HG02678 (cell line): ENCODE measurements at regions not wholly inside any gene's neighbourhood (a gene's known extent, or its start where the extent isn't known, plus 50 kb on each side); places are given as distances from the start of the nearest gene placed in this dataset.

Source experiments
- ATAC-seq: cut with Tn5 transposase; IDR thresholded peaks from one replicate; pipeline ENCODE4 v1.9.1; 2021; ENCODE audit warnings: mild to moderate bottlenecking, moderate library complexity; ENCODE audit not compliant: unreplicated experiment

DNA sequence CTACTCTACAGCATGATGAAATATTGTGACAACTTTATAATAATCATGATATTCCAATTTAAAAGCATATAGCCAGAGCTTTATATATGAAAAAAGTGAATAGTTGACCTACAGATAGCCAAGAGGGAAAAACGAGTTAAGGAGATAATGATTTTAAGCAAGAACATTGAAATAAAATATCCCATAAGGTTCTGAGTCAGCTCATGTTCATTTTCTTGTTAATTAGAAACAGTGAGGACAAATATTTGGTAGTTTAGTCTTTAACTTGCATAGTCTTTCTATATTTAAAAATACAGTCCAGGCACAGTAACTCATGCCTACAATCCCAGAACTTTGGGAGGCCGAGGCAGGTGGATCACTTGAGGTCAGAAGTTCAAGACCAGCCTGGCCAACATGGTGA, 55.8 kb upstream of the CDH6 start:
- ATAC-seq, result no peak

DNA sequence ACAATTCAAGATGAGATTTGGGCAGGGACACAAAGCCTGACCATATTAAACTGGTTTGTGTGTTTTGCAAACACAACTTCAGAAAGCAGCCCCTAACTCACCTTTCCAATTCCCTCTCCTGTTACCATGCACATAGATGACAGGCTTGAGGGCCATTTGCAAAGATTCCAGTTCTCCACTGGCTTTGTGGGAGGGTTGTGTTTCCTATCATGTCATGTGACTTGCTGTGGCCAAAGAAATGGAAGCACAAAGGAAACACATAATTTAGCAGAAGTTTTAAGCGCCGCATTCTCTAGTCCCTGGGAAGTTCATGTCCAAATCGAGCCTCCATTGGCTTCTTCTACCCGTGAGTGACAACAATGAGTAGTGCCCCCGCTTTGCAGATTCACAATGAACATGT, 57.9 kb upstream of the CDH6 start:
- no peak for ATAC-seq

DNA sequence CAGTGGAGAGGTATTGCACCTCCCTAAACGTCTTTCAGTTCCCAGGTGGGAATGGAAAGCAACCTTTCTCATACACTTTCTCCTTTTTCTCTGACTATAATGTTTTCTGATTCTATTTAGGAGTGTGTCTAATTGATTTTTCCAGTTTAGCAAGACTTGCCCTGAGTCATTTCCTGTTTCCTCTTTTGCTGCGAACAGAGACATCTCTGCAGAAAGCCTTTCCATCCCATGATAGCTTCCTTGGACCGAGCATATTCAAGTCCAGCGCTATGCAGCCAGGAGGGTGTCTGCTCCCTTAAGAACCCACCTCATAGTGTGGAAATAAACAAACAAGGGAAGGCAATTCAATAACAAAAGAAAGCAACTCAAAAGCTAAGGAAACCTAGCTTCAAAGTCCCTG, 60.0 kb upstream of the CDH6 start:
- ATAC-seq, result no peak

DNA sequence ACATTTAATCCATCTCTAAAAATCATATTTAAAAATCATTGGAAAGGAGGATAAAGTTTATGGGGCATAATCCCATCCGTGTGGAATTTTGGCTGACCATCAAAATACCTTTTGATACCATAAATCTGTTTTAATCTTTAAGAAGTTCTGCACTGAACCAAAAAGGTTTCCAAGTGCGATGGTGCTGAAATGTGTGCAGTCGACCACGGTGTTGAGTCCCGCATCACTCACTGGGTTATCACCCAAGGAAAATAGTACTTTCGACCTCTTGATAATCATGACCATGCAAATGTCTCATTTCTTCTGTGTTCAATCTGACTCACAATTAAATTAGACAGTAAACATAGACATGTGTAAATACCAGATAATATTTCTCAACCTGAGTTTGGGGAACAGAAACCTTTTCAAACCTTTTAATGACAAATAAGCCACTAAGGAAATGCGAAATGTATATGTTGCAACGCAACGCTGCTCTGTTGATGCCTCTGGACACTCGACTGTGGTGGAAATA, 62.0 kb upstream of the CDH6 start:
- no peak for ATAC-seq

DNA sequence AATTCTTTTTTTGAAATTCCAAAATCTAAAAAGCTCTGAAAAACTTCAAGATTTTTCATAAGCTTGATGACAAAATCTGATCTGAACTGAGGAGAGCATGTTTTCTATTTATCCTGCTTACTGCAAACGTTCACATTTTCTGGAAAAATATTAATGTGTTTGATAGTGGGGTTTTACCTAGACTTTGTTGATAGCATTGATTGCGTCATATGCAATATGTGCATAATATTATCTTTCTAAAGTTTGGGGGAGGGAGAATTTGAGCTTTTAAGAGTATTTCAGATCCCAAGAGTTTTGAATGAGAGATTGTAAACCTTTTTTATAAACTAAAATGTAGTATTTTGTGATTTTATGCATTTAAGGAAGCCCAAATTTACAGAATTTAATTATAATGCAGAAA, 62.8 kb upstream of the CDH6 start:
- no peak for ATAC-seq

DNA sequence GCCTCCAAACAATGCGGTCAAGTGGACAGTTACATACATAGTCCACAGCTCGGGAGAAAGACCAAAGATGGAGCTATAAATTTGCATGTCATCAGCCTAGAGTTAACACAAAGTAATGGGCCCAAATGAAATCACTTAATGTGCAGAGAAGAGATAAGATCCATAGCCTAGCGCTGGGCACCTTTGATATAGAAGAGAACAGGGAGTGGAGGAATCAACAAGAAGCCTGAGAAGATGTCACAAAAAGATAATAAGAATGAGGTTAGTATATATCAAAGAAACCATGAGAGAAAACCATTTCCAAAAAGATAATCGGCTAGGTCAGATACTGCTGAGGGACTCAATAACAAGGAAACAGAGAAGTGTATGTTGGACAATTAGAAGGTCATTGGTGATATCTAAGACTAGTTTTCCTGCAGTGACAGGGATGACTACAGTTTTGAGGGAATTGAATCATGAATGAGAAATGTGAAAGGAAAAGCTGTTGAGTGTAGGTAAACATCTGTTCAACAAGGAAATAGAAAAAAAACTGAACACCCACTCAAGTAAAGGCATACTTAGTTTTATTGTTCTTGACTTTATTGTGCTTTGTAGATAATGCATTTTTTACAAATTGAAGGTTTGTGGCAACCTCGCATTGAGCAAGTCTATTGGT, 68.7 kb upstream of the CDH6 start:
- no peak for ATAC-seq

DNA sequence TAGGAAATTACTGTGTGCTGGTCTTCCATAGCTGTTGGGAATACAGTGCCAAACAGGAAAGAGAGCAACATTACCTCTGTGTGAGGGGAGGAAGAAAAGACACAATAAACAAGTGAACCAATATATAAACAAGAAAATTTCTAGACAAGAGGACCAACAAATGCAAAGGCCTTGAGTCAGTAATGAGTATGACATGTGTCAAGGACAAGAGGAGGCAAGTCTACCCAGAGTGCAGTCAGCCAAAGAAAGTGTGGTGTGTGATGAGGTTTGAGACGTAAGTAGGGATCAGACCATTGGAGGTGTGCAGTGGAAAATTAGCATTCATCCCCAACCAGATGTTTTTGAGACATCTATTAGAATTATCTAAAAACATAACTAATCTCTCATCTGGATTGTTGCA, 69.5 kb upstream of the CDH6 start:
- ATAC-seq, result no peak

DNA sequence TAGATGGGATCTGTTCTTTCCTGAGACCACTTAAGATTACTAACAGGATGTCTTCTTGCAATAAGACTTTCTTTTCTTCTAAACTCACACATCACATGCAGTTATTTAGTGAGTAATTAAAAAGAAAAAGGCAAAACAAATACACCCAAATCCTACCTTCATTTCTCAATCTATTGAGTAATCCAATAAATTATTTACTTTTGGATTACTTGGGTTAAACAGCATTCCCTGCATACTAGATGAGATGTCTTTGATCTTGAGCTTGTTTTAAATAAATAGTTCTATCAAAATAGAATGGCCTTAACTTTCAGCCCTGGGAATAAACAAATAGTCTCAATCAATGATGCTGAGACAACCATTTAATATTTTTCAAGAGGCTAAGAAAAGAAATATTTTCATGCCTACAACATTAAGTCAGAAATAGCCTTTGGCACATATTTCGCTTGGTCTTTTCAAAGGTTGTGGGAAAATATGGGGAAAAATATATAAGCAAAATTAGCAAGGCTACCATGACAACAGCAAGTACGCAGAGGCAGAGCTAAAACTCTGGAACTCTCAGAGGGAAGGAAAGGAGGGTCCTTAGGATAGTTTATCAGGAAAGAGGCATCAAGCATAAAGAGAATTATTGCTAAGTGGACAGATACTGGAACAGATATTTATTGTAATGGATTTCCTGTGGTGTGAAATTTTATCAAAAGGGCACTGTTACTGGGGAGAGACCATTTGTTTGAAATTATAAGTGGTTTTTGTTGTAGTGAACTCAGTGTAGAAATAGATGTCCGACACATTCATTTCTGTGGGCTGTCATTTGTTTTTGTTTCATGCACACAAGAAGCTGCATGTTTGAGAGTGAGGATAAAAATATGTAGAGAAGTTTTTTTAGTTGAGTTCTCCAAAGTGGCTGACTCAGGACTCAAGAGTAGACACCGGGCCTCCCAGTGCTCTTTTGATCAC, 70.2 kb upstream of the CDH6 start:
- ATAC-seq, result no peak

DNA sequence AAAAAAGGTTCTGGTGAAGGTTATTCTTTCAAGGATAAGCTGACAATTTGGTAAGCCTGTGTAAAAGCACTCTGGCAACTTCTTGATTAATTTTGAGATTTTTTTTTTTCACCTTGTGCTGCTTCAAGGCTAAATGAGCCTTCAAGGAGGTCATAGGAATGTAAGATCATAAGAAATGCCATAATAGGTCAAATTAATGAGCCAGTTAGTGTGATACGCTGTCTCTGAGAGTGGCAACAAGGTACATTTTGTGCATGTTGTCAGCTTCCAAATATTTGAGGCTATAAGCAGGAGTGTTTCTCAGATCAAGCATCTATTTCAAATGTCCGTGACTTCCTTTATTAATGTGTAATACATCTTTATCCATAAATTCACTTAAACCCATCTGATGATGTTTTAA, 72.3 kb upstream of the CDH6 start:
- no peak for ATAC-seq

DNA sequence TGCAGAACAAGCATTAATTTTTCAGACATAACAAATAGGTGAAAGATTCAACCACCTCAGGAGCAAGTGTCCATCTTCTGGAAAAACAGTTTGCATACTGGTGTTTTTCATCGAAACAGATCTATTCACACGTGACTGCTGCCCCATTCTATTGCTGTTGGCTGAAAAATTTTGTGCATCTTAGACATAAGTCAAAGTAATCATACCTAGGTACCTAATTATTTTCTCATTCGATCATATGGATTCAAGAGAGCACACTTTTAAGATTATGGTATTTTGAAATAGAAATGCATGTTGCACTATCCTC, 72.9 kb upstream of the CDH6 start:
- ATAC-seq, result no peak

DNA sequence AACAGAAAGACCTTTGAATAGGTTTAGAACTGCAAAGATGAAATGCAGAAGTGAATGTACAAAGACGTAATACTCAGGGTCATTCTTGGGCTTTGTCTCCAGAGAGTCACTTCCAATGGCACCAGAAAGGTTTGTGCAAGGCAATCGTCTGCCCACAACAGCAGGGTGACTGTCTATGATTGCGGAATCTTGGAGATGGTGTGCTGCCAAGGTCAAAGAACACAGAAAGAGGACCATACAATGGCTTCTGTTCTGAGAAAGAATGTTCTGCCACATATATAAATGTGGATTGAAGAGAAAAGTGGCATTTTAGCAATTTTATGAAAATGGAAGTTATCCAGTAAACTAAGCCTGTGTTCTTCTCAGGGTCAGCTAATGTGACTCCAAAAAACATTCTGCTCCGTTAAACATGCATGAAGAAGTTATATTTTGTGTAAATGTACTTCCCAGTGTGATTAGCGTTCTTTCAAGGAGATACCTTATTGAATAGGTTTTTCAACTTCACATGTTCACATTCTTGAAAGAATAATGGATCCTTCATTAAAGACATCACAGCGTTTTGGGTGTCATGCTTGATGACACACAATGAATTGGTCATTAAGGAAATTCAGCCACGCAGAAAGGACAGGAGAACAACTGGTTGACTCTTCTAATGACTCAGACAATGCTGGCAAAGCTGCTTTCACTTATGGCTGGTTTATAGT, 73.4 kb upstream of the CDH6 start:
- ATAC-seq, result no peak

DNA sequence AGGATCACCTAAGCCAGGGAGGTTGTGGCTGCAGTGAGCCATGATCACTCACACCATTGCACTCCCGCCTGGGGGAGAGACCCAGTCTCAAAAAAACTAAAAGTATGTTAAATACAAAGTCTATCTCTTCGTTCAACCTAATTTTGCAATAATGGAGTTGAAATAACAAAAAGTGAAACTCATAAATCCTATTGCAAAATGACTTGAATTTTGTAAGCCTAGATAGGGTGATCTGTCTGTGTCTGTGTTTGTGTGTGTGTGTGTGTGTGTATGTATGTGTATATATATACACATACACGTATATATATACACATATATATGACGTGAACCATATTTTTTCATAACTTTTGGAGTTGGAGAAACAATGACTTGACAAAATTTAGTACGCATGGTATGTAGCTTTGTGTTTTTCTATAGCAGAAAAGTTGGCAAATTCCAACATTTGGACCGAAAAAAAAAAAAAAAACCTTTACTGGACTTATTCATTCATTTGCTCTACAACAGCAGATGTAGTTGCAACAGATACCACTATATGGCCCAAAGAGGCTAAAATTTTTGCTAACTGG, 76.9 kb upstream of the CDH6 start:
- ATAC-seq, result no peak

DNA sequence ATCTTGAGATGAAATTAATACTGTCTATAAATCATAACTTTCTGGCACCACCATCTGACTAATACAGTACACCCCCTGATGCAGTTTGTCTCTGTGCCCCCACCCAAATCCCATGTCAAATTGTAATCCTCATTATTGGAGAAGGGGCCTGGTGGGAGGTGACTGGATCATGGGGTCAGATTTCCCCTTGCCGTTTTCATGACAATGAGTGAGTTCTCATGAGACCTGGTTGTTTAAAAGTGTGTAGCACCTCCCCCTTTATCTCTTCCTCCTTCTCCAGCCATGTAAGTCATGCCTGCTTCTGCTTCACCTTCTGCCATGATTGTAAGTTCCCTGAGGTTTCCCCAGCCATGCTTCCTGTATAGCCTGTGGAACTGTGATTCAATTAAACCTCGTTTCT, 78.7 kb upstream of the CDH6 start:
- ATAC-seq, result no peak

DNA sequence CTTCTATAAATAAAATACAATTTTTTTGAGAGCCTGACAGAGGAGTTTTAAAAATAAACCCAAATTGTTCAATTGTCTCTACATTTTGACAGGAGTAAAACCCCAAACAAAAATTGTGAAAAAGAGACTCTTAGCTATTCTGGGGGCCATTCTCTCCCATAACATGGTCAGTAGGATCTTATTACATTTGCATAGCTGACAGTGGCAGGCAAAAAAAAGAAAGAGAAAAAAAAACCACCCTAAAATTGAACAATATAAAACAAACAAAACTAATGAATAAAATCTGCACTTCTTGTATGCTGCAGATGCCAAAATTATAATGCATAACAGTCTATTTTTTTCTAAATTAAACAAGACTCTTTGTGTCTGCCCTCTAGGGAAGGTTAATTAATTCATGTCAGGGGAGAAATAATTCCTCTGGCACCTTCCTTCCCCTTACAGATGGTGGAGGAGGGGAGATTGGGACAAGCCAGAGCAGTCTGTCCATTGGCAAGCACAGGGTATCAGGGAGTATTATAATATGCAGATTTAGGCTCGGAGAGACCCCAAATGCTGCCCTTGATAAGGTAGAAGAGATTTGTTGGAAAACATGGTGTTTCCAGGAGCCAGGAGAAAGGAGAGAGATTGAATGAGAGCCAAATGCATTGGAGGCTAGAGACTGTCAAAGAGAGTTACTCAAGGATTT, 79.7 kb upstream of the CDH6 start:
- ATAC-seq, result no peak

DNA sequence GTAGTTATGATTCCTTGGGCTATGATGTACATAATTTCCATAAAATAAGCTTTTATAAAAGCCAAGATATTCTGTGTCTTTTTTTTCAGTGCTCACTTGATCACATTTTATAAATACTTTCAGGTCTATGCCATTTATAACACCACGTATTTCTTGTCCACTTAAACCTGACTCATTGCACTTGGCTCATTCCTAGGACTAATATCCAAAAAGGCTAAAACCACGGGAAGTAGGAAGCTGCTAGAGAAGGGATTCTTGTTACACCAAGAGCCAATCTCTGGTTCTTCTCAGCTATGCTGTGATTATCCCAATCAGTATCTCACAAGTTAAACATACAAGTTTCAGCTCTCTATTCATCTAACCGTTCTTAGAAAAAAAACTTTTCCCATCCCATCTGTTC, 80.4 kb upstream of the CDH6 start:
- no peak for ATAC-seq

DNA sequence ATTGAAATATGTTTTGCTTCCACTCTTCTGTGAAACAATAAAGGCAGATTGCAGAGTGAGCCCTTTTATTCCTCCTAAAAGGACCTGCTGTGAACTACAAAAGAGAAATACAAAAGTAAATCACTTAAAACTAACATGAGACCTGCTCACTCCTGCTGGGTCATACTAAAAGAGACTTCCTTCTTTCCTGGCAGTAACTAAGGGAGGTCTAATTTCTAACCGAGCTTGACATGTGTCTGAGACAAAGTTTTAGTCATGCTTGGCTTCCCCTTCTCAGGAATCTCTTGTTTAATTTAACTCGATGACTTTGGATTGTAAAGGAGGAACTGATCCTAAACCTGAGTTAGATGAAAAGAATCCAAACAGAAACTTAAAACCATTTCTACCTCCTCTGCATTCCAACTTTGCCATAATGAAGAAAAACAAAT, 86.4 kb upstream of the CDH6 start:
- ATAC-seq, result no peak

DNA sequence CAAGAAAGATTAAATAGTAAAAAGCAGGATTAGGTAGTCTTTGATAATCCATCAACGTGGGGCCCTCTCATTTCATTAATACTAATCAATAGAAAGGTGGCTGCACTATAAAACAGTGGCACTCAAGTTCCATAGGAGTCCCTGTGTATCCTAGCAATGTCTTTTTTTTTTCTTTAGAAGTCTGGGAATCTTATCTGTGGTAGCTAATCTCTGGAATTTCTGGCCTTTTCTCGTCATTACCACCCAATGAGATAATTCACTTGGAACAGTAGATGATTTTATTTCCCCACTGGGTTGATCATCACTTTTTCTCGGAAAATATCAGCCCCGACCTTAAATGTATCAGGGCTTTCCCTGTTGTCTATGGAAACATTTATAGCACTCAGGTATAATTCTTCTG, 86.8 kb upstream of the CDH6 start:
- ATAC-seq, result no peak

DNA sequence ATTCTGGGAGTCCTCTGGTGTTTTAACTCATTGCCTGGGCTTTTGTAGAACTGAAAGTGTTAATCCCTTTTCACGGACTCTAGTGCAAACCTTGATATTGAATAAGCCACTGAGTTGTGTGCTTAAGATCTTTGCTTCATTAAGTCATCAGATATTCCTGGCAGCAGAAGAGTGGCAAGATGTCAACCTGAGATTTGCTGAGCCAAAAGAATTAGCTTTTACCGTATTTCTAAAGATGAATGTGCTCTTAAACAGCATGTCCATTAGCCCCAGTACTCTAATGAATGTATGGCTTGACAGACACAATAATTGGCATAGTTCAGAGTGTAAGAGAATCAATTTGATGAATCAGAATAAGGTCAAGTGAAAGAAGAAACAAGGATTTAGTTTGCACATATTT, 87.2 kb upstream of the CDH6 start:
- ATAC-seq, result no peak

DNA sequence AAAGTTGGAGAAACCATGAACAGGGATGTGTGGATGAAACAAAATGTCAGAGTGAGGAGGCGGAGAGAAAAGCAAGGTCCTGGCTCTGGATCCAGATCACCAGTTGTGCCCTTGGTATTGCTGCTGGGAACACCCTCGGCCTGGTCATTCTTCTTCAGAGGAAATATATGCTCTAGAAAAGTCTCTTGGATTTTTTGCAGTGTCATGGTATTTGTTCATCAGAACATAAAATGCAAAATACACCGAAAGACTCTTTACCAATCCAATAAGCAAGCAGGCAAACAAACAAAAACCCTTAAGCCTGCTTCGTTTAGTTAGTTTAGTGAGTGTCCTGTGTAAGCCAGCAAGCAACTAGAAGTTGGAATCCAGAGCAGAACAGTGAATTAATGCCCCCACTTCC, 88.7 kb upstream of the CDH6 start:
- ATAC-seq, result no peak

DNA sequence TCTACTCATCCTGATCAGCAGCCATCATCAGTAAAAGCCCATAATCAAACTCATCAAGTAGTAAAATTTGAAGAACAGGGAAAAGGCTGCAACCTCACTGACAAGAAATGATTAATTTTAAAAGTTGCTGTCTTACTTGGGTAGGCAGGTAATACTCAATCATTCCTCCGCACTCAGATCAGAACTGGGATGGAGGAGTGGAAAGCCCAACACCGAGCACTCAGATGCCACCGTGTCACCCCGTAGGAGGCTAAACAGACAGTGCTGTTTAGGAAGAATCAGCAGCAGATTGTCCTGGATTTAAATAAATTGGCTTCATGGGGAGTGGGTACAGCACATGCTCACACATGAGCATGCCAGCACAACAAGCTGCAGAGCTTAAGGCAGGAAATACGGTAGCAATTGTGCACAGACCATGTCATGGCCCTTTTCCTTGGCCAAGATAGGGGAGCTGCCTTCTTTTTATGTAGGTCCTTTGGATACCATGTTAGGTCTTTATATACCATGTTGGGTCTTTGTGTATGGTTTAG, 92.6 kb upstream of the CDH6 start:
- no peak for ATAC-seq
